IMR-90 (cell line): ENCODE measurements at regions not wholly inside any gene's neighbourhood (a gene's known extent, or its start where the extent isn't known, plus 50 kb on each side); places are given as distances from the start of the nearest gene placed in this dataset.

ENCODE experiments used
- ATAC-seq: fragments of 200-7000 bp; cut with Tn5 transposase; 2 replicates; pipeline ENCODE4 v1.9.1; 2020; ENCODE audit warnings: low read depth, mild to moderate bottlenecking, moderate library complexity
- BruUV-seq: library from RNA; stranded (reverse); fragments of 400-500 nt; replicated peaks from 2 replicates; lab custom pipeline; 2021; lab: Mats Ljungman, UMichigan
- CTCF ChIA-PET: fragments of 300-600 bp; formaldehyde crosslinking; extraction: SDS; loops from one replicate; lab custom pipeline; 2021; ENCODE audit warnings: antibody characterized with exemption; lab: Yijun Ruan, JAX
- POLR2A ChIA-PET: fragments of 300-600 bp; sonication (Branson Sonifier 250); formaldehyde crosslinking; loops from one replicate; lab custom pipeline; 2022; ENCODE audit warnings: antibody characterized with exemption; ENCODE audit not compliant: unreplicated experiment; lab: Charles Lee
- DNase-seq: peaks from one replicate; pipeline ENCODE4 v3.0.0; 2013
- H2AFZ ChIP-seq: replicated peaks from 2 replicates; pipeline ENCODE3; 2013; ENCODE audit warnings: low read length, mild to moderate bottlenecking; ENCODE audit not compliant: poor library complexity
- H2AK5ac ChIP-seq: 2 replicates; pipeline ENCODE4 v1.6.1; 2013; ENCODE audit warnings: low read depth, low read length, inconsistent platforms
- H2AK9ac ChIP-seq: replicated peaks from 2 replicates; pipeline ENCODE3; 2013; ENCODE audit warnings: mild to moderate bottlenecking, low read depth, low read length, moderate library complexity; ENCODE audit not compliant: poor library complexity
- H2BK120ac ChIP-seq: 2 replicates; pipeline ENCODE4 v1.6.1; 2013; ENCODE audit warnings: low read depth, low read length, inconsistent platforms
- H2BK15ac ChIP-seq: 3 replicates; pipeline ENCODE4 v1.6.1; 2013; ENCODE audit warnings: low read depth, low read length, inconsistent platforms
- H2BK20ac ChIP-seq: 2 replicates; pipeline ENCODE4 v1.6.1; 2013; ENCODE audit warnings: low read depth, mild to moderate bottlenecking, inconsistent platforms, low read length, moderate library complexity
- H2BK5ac ChIP-seq: 2 replicates; pipeline ENCODE4 v1.6.1; 2013; ENCODE audit warnings: mild to moderate bottlenecking, low read depth, low read length, inconsistent platforms; ENCODE audit not compliant: poor library complexity, severe bottlenecking
- H3K14ac ChIP-seq: replicated peaks from 2 replicates; pipeline ENCODE4 v1.6.1; 2013; ENCODE audit warnings: low read depth, low read length, inconsistent platforms
- H3K18ac ChIP-seq: 2 replicates; pipeline ENCODE4 v1.6.1; 2013; ENCODE audit warnings: low read depth, low read length, control low read depth
- H3K23ac ChIP-seq: 2 replicates; pipeline ENCODE4 v1.6.1; 2013; ENCODE audit warnings: low read depth, low read length, inconsistent platforms
- H3K27ac ChIP-seq: 2 replicates; pipeline ENCODE4 v1.5.1; 2013; ENCODE audit warnings: mild to moderate bottlenecking, control low read depth, low read length; ENCODE audit not compliant: insufficient read depth
- H3K27me3 ChIP-seq: 2 replicates; pipeline ENCODE4 v1.6.1; 2013; ENCODE audit warnings: low read length; ENCODE audit not compliant: control insufficient read depth, insufficient read depth
- H3K36me3 ChIP-seq: 2 replicates; pipeline ENCODE4 v1.6.1; 2013; ENCODE audit warnings: low read length, mixed read lengths; ENCODE audit not compliant: control insufficient read depth, insufficient read depth
- H3K4ac ChIP-seq: 2 replicates; pipeline ENCODE4 v1.6.1; 2013; ENCODE audit warnings: low read depth, low read length, inconsistent platforms
- H3K4me1 ChIP-seq: 2 replicates; pipeline ENCODE4 v1.6.1; 2013; ENCODE audit warnings: low read length, mixed read lengths; ENCODE audit not compliant: control insufficient read depth, insufficient read depth
- H3K4me2 ChIP-seq: 2 replicates; pipeline ENCODE4 v1.6.1; 2013; ENCODE audit warnings: low read depth, mild to moderate bottlenecking, control low read depth, low read length, moderate library complexity
- H3K4me3 ChIP-seq: 2 replicates; pipeline ENCODE4 v1.5.1; 2013; ENCODE audit warnings: low read depth, mild to moderate bottlenecking, control low read depth, low read length, moderate library complexity; ENCODE audit not compliant: insufficient read depth
- H3K56ac ChIP-seq: 2 replicates; pipeline ENCODE4 v1.6.1; 2013; ENCODE audit warnings: low read length, inconsistent platforms; ENCODE audit not compliant: insufficient read depth; ENCODE audit errors: extremely low read depth
- H3K79me1 ChIP-seq, 2 experiments: 2 replicates each; pipeline ENCODE4 v1.6.1; 2013; ENCODE audit warnings: low read length in 2 of 2, inconsistent platforms in 1 of 2, low read depth in 1 of 2
- H3K9ac ChIP-seq: 2 replicates; pipeline ENCODE4 v1.6.1; 2013; ENCODE audit warnings: low read depth, low read length, control low read depth
- H3K9me1 ChIP-seq: 2 replicates; pipeline ENCODE4 v1.6.1; 2013; ENCODE audit warnings: low read length, inconsistent platforms; ENCODE audit not compliant: insufficient read depth
- H3K9me3 ChIP-seq: 2 replicates; pipeline ENCODE4 v1.6.1; 2013; ENCODE audit warnings: low read length; ENCODE audit not compliant: control insufficient read depth, insufficient read depth
- H4K20me1 ChIP-seq: 2 replicates; pipeline ENCODE4 v1.6.1; 2013; ENCODE audit warnings: low read length, inconsistent platforms; ENCODE audit not compliant: insufficient read depth
- H4K5ac ChIP-seq: 2 replicates; pipeline ENCODE4 v1.6.1; 2013; ENCODE audit warnings: mild to moderate bottlenecking, low read depth, low read length, control low read depth
- H4K8ac ChIP-seq, 2 experiments: 2 replicates each; pipeline ENCODE4 v1.6.1; 2013; ENCODE audit warnings: low read depth in 2 of 2, low read length in 2 of 2, control low read depth in 1 of 2, inconsistent platforms in 1 of 2
- H4K91ac ChIP-seq: 2 replicates; pipeline ENCODE4 v1.6.1; 2013; ENCODE audit warnings: low read depth, low read length, inconsistent platforms; ENCODE audit not compliant: insufficient read depth
- CEBPB ChIP-seq: IDR thresholded peaks from 2 replicates; pipeline ENCODE4 v1.6.1; 2012; ENCODE audit warnings: low read depth, low read length, improper control_type of control experiment
- CHD1 ChIP-seq: IDR thresholded peaks from 2 replicates; pipeline ENCODE4 v1.6.1; 2012; ENCODE audit warnings: low read depth, low read length, improper control_type of control experiment
- FOS ChIP-seq: fragments of 150-350 bp; IDR thresholded peaks from 2 replicates; pipeline ENCODE4 v1.6.1; 2016; ENCODE audit warnings: low read depth, low read length
- SMC3 ChIP-seq: fragments of 150-350 bp; IDR thresholded peaks from 2 replicates; pipeline ENCODE4 v1.6.1; 2016; ENCODE audit warnings: low read depth, mild to moderate bottlenecking, antibody characterized with exemption, low read length, moderate library complexity
- WGBS, 2 experiments: methylation state at CpG; one replicate each; pipeline versions ENCODE4 v1.1.5 to v1.1.7; 2013; ENCODE audit warnings: missing lambda C conversion rate in 2 of 2; ENCODE audit not compliant: insufficient read length in 1 of 2; ENCODE audit errors: extremely low coverage in 2 of 2; 5-methylcytosine and 5-hydroxymethylcytosine counted together
- dilution Hi-C: fragments of 300-500 bp; cut with HindIII; formaldehyde crosslinking; loops from one replicate; pipeline ENCODE4 v1.14.3; 2018; ENCODE audit warnings: low sequenced_read_pairs; ENCODE audit not compliant: unreplicated experiment
- in situ Hi-C: fragments of 300-500 bp; cut with MboI; formaldehyde crosslinking; loops from 3 replicates; pipeline ENCODE4 v1.14.3; 2019; ENCODE audit warnings: low sequenced_read_pairs, inconsistent platforms, mixed read lengths
- intact Hi-C: fragments of 100-400 bp; cut with micrococcal nuclease; formaldehyde crosslinking; loops from 2 replicates; pipeline ENCODE4 v1.10.0; 2022
- TF ChIP-seq, protein P1 (sequence below): conservative IDR thresholded peaks from 2 replicates; pipeline ENCODE4 v1.5.1; 2012; ENCODE audit warnings: mild to moderate bottlenecking, low read depth, low read length, improper control_type of control experiment

DNA sequence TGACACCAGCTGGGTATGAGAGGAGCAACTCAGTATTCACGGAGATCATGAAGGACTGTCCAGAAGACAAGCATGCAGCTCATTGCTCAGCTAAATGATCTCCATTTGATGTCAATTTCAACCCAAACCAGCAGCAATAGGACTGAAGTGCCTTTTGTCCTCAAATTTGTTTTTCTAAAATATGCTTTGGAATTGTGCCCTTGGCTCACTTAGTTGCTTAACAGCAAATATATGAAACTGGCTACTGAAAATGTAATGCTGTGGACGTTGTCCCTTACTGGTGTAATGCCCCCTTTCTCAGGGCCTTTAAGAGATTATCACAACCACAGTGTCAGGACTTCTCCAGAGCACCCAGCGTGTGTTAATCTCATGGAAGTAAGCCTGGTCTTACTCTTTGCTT lies 236.2 kb downstream of the SKIDA1 start:
- no peak overlapping the region for H3K9ac ChIP-seq

More for the DNA sequence above, 236.2 kb downstream of the SKIDA1 start:
- TF ChIP-seq, protein P1, sequence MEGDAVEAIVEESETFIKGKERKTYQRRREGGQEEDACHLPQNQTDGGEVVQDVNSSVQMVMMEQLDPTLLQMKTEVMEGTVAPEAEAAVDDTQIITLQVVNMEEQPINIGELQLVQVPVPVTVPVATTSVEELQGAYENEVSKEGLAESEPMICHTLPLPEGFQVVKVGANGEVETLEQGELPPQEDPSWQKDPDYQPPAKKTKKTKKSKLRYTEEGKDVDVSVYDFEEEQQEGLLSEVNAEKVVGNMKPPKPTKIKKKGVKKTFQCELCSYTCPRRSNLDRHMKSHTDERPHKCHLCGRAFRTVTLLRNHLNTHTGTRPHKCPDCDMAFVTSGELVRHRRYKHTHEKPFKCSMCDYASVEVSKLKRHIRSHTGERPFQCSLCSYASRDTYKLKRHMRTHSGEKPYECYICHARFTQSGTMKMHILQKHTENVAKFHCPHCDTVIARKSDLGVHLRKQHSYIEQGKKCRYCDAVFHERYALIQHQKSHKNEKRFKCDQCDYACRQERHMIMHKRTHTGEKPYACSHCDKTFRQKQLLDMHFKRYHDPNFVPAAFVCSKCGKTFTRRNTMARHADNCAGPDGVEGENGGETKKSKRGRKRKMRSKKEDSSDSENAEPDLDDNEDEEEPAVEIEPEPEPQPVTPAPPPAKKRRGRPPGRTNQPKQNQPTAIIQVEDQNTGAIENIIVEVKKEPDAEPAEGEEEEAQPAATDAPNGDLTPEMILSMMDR = no peak
- TF ChIP-seq FOS (no peak), CEBPB (no peak), CHD1 (no peak), SMC3 (no peak)
- Histone ChIP-seq H2BK120ac (no peak overlapping the region), H3K4me2 (no peak overlapping the region), H4K91ac (no peak overlapping the region), H3K23ac (no peak overlapping the region), H2BK15ac (no peak overlapping the region), H2AFZ (no peak overlapping the region), H3K4me3 (no peak overlapping the region), H2AK9ac (no peak overlapping the region), H3K4ac (peak overlapping the region; percentile 3; the same call in 1 of the 2 replicates), H2BK20ac (no peak overlapping the region), H3K56ac (no peak overlapping the region), H4K20me1 (no peaks in the 10 kb centered on the region), H2AK5ac (no peak overlapping the region), H3K9me1 (no peaks in the 10 kb centered on the region), H3K4me1 (peaks cover 5% of the 10 kb centered on the region; the same call in 1 of the 2 replicates), H3K36me3 (no peaks in the 10 kb centered on the region), H3K18ac (no peak overlapping the region), H4K5ac (no peak overlapping the region), H4K8ac (no peak overlapping the region), H3K14ac (no peak overlapping the region), H3K79me1 (no peaks in the 10 kb centered on the region), H3K9me3 (no peaks in the 10 kb centered on the region), H3K27ac (no peak overlapping the region), H3K27me3 (no peaks in the 10 kb centered on the region), H2BK5ac (no peak overlapping the region)
- dilution Hi-C loops (no loop called here), in situ Hi-C loops (loop anchor here (10.0 kb wide), 1 partner anchor 656 kb away; no protein-coding TSS in a partner anchor), intact Hi-C loops (no loop called here)
- ChIA-PET CTCF (interaction anchor here (0.6 to 0.8 kb wide), 2 partner anchors 207 to 314 kb away, joined by 4 read pairs; no protein-coding TSS in a partner anchor), POLR2A (no interaction called here)
- ATAC-seq = no peak
- BruUV-seq = no TSS peak
- no peak for DNase-seq
- 100% methylated on average over 1 of the region's 3 CpGs; no CpG with 5 or more reads in 1 of the 2 experiments for WGBS, 2 experiments
